Fibroblast of skin of left quadriceps (primary cell): ENCODE measurements at regions not wholly inside any gene's neighbourhood (a gene's known extent, or its start where the extent isn't known, plus 50 kb on each side); places are given as distances from the start of the nearest gene placed in this dataset.

Experiments
- DNase-seq, 2 experiments: peaks; one replicate each; pipeline ENCODE4 v3.0.0-alpha.2; 2013; ENCODE audit warnings: low read depth in 2 of 2

- no peak for DNase-seq
Observed at GRCh38 chr2:41475959-41476358, 571.9 kb upstream of the PKDCC start.

- DNase-seq: no peak
Observed at GRCh38 chr2:41482659-41483058, 565.2 kb upstream of the PKDCC start.

GRCh38 chr2:41483226-41483625 lies 564.6 kb upstream of the PKDCC start:
- DNase-seq: no peak

GRCh38 chr2:41483982-41484857 lies 563.6 kb upstream of the PKDCC start:
- no peak for DNase-seq

GRCh38 chr2:41484858-41485234 lies 563.0 kb upstream of the PKDCC start:
- DNase-seq: no peak

GRCh38 chr2:41486948-41487347 lies 560.9 kb upstream of the PKDCC start:
- DNase-seq: no peak

- DNase-seq: no peak
Observed at GRCh38 chr2:41488888-41489287, 558.9 kb upstream of the PKDCC start.

- DNase-seq: no peak
Observed at GRCh38 chr2:41489638-41490037, 558.2 kb upstream of the PKDCC start.

GRCh38 chr2:41495050-41495449 lies 552.8 kb upstream of the PKDCC start:
- DNase-seq: no peak

- DNase-seq: no peak
Observed at GRCh38 chr2:41496908-41497307, 550.9 kb upstream of the PKDCC start.

- no peak for DNase-seq
Observed at GRCh38 chr2:41498781-41499180, 549.0 kb upstream of the PKDCC start.

- no peak for DNase-seq
Observed at GRCh38 chr2:41500895-41501294, 546.9 kb upstream of the PKDCC start.

- no peak for DNase-seq
Observed at GRCh38 chr2:41502752-41503151, 545.1 kb upstream of the PKDCC start.

GRCh38 chr2:41504532-41504931 lies 543.3 kb upstream of the PKDCC start:
- no peak for DNase-seq

- DNase-seq: no peak
Observed at GRCh38 chr2:41510108-41510507, 537.7 kb upstream of the PKDCC start.

GRCh38 chr2:41521211-41521610 lies 526.6 kb upstream of the PKDCC start:
- no peak for DNase-seq

- DNase-seq: no peak
Observed at GRCh38 chr2:41527525-41528323, 520.1 kb upstream of the PKDCC start.

GRCh38 chr2:41535575-41535974 lies 512.2 kb upstream of the PKDCC start:
- DNase-seq: no peak

- no peak for DNase-seq
Observed at GRCh38 chr2:41540272-41540998, 507.4 kb upstream of the PKDCC start.

GRCh38 chr2:41543726-41544125 lies 504.1 kb upstream of the PKDCC start:
- no peak for DNase-seq

GRCh38 chr2:41544709-41545108 lies 503.1 kb upstream of the PKDCC start:
- no peak for DNase-seq

- DNase-seq: no peak
Observed at GRCh38 chr2:41546031-41546430, 501.8 kb upstream of the PKDCC start.
